Activated T-cell treated with anti-CD3 and anti-CD28 coated beads, Interleukin-2, amount 50 U/mL, for 24 hours (primary cell): ENCODE measurements at regions not wholly inside any gene's neighbourhood (a gene's known extent, or its start where the extent isn't known, plus 50 kb on each side); places are given as distances from the start of the nearest gene placed in this dataset.

ENCODE experiments used
- DNase-seq: peaks from one replicate; pipeline ENCODE4 v3.0.0-alpha.2; 2020
- H3K27ac Mint-ChIP-seq: 2 replicates; pipeline ENCODE4 v1.8.0; 2020; ENCODE audit warnings: mild to moderate bottlenecking, mixed read lengths
- H3K27me3 Mint-ChIP-seq: 2 replicates; pipeline ENCODE4 v1.8.0; 2020; ENCODE audit warnings: mixed read lengths
- H3K36me3 Mint-ChIP-seq: 2 replicates; pipeline ENCODE4 v1.8.0; 2020; ENCODE audit warnings: low read depth, mixed read lengths
- H3K4me1 Mint-ChIP-seq: 2 replicates; pipeline ENCODE4 v1.8.0; 2020; ENCODE audit warnings: low read depth, mixed read lengths
- H3K4me3 Mint-ChIP-seq: 2 replicates; pipeline ENCODE4 v1.8.0; 2020; ENCODE audit warnings: mild to moderate bottlenecking, moderate library complexity, mixed read lengths
- H3K9me3 Mint-ChIP-seq: 2 replicates; pipeline ENCODE4 v1.8.0; 2020; ENCODE audit warnings: mixed read lengths

DNA sequence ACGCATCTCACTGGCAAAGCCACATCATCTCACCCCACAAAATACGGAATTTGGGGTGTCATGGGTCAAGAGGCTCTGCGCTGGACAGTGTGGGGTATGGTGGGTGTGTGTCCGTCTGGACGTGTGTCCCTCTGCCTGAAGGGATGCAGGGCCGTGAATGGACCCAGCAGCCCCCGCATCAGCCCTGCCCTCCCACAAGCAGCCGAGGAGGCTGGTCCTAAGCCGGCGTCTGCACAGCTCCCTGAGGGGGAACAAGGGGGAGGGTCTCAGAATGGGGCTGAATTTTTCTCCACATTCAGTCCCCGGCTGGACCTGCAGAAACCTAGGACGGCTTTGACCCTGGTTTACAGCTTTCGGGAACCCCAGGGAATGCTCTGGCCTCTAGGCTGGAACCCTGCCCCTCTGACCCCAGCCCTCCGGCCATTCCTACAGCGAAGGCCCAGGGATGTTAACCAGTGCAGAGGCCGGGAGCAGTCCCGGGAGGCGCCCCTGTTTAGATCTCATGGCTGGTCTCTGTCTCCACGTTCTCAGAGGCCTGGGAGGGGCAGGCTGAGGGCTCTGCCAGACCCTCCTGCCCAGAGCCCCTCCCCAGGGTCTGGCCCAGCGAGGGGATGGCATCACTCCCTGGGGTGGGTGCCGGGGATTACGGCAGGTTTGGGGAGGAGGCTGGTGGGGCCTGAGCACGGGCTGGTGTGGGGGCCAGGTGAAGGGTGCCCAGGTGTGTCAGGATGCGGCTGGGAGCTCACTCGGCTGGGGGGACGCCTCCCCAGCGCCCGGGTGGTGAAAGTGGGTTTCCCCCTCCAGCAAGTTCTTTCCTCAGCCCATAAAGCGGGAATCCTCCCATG is 156.5 kb upstream of the C14orf180 start:
- Mint-ChIP-seq H3K9me3 (no peaks in the 10 kb centered on the region), H3K4me1 (no peaks in the 10 kb centered on the region), H3K36me3 (no peaks in the 10 kb centered on the region), H3K27ac (no peak overlapping the region), H3K27me3 (no peaks in the 10 kb centered on the region), H3K4me3 (no peak overlapping the region)
- no peak for DNase-seq

DNA sequence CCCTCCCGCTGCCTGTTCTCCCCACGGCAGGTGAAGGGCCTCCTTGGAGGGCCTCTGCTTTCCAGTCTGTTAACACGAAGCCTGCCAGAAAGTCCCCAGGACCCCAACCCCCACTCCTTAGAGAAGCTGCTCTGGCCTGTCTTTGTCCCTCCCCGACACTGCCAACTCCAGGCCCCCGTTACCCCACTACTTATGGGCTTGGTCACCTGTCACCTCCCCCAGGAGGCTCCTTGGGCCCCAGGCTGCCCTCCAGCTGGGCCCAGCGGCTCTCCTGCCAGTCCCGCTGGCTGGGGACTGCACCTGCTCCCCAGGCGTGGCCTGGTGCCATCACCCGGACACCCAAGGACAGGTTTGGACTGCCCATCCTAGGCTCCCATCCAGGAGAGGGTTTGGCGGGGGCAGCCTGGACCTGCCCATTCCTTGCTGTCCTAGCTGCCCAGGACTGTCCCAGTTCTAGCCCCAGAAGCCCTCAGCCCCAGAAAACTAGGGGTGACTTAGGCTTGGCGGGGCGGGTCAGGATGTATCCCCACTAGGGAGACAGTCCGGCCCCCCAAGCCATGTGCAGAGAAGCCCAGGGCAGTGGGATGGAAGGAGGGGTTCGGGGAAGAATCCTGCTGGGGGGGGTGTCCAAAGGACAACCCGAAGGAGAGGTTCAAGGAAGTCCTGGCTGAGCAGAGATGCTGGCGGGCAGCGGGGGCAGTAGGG is 155.7 kb upstream of the C14orf180 start:
- Mint-ChIP-seq H3K27me3 (no peaks in the 10 kb centered on the region), H3K27ac (no peak overlapping the region), H3K9me3 (no peaks in the 10 kb centered on the region), H3K4me3 (no peak overlapping the region), H3K36me3 (no peaks in the 10 kb centered on the region), H3K4me1 (no peaks in the 10 kb centered on the region)
- DNase-seq = peak; percentile 19

DNA sequence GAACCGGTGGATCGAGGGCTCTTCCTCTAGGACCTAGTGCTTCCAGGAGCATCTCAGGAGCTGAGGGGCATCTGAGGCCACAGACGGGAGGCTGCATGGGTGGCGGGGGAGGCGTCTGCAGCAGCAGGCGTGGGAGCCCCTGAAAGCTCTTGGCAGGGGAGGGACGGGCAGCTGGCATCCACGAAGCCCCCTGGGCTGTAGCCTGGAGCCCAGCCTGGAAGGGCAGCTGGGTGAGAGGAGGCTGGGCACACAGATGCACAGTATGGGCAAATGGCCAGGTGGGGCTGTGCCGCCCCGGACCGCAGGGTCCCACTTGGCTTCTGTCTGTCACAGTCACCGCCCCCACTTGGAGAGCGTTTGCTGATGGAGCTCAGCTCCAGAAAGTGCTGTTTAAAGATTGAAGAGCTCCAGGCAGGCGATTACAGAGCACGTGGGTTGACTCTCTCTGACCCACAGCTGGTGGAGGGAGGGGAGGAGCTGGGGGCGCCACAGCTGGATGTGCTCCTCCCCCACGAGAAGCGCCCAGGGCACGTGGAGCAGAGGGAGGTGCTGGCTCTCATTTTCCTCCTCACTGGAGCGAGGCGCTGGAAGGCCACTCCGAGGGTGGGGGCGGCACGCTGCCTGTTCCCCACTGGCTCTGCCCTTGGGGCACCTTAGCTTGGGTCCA is 155.0 kb upstream of the C14orf180 start:
- H3K27ac Mint-ChIP-seq = no peak overlapping the region
- H3K4me3 Mint-ChIP-seq = no peak overlapping the region
- H3K27me3 Mint-ChIP-seq = no peaks in the 10 kb centered on the region
- DNase-seq = peak; percentile 15
- no peaks in the 10 kb centered on the region for H3K4me1 Mint-ChIP-seq
- no peaks in the 10 kb centered on the region for H3K36me3 Mint-ChIP-seq
- no peaks in the 10 kb centered on the region for H3K9me3 Mint-ChIP-seq

DNA sequence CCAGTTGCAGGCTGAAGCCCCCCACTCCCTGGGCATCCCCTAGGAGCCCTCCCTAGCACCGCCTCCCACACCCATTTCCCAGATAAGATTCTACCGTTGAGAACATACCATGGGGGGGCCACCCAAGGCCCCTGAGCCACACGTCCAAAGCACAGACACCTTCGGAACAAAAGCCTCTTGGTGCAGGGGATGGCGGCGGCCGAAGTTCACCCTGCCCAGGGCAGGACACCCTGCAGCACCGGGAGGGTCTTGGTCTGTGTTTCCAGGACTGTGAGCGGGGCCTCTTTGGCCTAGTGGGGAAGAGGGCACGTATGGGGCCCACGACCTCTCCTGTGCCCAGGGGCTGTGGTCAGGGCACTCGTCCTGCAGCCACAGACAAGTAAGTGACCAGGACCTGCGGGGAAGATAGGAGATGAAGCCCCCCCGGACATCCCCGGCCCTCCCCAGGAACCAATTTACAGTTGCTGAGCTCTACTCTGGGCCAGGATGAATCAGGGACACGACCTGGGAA is 154.3 kb upstream of the C14orf180 start:
- Mint-ChIP-seq H3K4me3 (no peak overlapping the region), H3K36me3 (no peaks in the 10 kb centered on the region), H3K9me3 (no peaks in the 10 kb centered on the region), H3K4me1 (no peaks in the 10 kb centered on the region), H3K27me3 (no peaks in the 10 kb centered on the region), H3K27ac (no peak overlapping the region)
- no peak for DNase-seq

DNA sequence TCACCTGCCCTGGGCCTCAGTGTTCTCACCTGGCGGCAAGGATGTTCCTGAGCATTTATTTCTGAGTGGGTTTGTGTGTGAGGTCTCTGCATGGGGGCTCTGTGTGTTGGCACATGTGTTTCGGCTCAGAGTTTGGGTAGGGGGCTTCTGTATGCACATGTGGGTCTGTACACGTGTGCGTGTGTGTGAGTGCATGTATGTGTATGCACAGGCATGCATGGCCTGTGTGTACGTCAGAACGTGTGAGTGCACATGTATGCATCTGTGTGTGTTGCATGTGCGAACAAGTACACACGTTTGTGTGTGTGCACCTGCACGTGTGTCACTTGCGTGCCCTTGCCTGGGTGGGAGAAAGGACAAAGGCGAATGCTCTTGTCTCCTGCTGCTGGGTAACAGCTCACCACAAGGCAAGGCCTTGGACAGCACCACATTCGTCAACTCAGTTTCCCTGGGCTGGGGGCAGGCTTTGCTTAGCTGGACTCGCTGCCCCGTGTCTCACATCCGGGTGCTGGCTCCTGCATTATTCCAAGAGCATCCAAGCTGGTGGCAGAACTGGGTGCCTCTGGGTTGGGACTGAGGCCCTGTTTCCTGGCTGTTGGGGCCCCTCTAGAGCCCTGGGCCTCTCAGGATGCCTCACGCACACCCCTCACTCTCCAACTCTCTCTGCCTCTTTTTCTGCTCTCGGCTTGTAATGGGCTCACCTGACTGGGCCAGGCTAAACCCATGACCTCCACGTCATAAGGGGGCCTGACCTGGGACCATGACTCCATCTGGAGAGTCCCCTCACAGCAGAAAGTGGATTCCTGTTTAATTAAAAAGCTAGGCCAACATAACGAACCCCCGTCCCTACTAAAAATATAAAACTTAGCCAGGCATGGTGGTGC is 153.6 kb upstream of the C14orf180 start:
- H3K9me3 Mint-ChIP-seq = no peaks in the 10 kb centered on the region
- no peak overlapping the region for H3K4me3 Mint-ChIP-seq
- H3K27me3 Mint-ChIP-seq = no peaks in the 10 kb centered on the region
- no peak for DNase-seq
- no peak overlapping the region for H3K27ac Mint-ChIP-seq
- H3K4me1 Mint-ChIP-seq = no peaks in the 10 kb centered on the region
- H3K36me3 Mint-ChIP-seq = no peaks in the 10 kb centered on the region

DNA sequence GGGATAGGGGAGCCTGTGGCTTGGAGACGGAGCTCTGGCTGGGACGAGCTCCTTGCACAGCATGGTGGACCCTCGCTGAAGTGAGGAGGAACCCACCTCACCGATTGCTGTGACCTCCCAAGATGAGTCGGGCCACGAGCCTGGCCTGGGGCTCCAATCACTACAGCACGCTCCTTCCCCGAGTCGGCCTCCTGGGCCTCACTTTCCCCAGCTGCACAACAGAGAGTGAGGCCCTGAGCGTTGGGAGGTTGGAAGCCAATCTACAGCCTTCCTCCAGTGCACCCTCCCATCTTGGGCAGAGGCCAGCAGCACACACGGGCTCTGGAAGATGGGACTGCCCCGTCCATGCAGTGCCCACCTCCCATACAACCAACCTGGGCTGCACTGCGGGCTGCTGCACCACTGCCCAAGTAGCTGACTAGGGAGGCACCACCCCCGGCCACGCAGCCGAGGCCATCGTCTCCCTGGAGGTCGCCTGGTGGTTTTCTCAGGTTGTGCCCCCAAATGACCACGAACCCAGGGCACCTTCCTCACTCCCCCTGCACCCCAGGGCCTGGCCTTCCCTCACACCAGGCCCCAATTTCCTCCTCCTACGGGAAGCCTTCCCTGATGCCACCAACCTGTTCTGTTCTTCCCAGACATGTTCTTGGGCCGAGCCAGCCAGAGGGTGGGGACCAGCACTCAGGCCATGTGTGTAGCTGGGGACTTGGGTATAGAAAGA is 152.3 kb upstream of the C14orf180 start:
- H3K4me3 Mint-ChIP-seq = no peak overlapping the region
- H3K4me1 Mint-ChIP-seq = no peaks in the 10 kb centered on the region
- no peaks in the 10 kb centered on the region for H3K27me3 Mint-ChIP-seq
- no peaks in the 10 kb centered on the region for H3K36me3 Mint-ChIP-seq
- no peaks in the 10 kb centered on the region for H3K9me3 Mint-ChIP-seq
- DNase-seq = peak; percentile 15
- no peak overlapping the region for H3K27ac Mint-ChIP-seq

DNA sequence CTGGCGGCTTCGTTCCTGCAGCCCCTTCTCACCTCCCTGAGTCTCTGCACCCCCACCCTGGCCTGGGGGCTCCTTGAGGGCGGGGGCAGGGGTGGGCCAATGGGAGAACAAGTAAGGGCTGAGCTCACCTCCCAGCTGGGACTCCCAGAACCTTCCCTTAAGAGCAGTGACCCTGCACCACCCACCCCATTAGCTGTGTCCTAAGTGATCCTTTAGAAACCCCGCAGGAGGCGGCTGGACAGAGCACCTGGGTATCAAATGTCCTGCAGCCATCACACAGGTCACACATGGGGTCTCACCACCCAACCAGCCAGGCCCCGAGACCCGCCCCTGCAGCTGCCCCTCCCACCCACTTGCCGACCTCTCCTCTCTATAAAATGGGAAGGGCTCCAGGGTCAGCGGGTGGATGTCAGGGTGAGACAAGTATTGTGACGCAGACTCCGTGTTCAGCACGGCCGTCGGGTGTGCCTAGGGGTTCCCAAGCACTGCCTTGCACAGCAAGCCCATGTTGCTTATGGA is 151.2 kb upstream of the C14orf180 start:
- DNase-seq = no peak
- no peak overlapping the region for H3K27ac Mint-ChIP-seq
- H3K36me3 Mint-ChIP-seq = no peaks in the 10 kb centered on the region
- no peaks in the 10 kb centered on the region for H3K27me3 Mint-ChIP-seq
- H3K4me1 Mint-ChIP-seq = no peaks in the 10 kb centered on the region
- no peaks in the 10 kb centered on the region for H3K9me3 Mint-ChIP-seq
- no peak overlapping the region for H3K4me3 Mint-ChIP-seq

DNA sequence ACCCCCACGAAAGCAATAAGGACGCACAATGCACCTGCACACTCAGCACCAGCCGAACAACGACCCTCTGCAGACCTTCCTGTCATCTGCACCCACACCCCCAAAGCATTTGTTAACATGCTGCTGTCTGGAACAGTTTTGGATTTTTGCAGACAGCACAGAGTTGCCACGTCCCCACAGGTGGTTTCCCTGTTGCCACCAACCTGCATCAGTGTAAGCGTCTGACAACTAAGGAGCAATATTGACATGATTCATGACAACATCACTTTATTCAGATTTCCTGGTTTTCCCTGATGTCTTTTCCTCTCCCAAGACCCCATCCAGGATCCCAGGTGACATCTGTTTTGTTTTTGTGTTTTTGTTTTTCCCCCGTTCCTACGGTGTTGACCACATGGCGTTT is 150.7 kb upstream of the C14orf180 start:
- no peak for DNase-seq
- Mint-ChIP-seq H3K36me3 (no peaks in the 10 kb centered on the region), H3K4me1 (no peaks in the 10 kb centered on the region), H3K27me3 (no peaks in the 10 kb centered on the region), H3K4me3 (no peak overlapping the region), H3K9me3 (no peaks in the 10 kb centered on the region), H3K27ac (no peak overlapping the region)

DNA sequence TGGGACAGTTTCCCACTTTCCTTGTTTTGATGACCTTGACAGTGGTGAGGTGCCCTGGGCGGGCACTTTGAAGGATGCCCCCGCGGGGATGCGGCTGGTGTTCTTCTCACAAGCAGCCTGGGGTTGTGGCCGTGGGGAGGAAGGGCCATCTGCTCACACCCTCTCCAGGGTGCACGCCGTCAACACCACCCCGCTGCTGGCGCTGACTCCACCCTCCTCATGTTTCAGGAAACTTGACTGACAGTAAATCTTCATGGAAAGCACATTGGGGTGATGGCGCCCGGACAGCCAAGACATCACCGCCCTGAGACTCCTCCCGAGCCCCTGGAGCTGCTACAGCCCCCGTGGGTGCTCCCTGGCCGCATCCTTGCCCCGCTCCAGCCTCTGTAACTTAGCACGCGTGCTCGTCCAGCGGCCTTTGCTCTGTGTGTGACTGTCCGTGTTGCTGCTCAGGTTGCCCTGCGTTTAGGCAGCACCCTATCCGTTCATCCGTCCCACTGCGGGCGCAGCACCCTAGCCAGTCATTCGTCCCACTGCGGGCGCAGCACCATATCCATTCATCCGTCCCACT is 150.2 kb upstream of the C14orf180 start:
- Mint-ChIP-seq H3K9me3 (no peaks in the 10 kb centered on the region), H3K4me3 (no peak overlapping the region), H3K36me3 (no peaks in the 10 kb centered on the region), H3K4me1 (no peaks in the 10 kb centered on the region), H3K27ac (no peak overlapping the region), H3K27me3 (no peaks in the 10 kb centered on the region)
- DNase-seq = no peak

DNA sequence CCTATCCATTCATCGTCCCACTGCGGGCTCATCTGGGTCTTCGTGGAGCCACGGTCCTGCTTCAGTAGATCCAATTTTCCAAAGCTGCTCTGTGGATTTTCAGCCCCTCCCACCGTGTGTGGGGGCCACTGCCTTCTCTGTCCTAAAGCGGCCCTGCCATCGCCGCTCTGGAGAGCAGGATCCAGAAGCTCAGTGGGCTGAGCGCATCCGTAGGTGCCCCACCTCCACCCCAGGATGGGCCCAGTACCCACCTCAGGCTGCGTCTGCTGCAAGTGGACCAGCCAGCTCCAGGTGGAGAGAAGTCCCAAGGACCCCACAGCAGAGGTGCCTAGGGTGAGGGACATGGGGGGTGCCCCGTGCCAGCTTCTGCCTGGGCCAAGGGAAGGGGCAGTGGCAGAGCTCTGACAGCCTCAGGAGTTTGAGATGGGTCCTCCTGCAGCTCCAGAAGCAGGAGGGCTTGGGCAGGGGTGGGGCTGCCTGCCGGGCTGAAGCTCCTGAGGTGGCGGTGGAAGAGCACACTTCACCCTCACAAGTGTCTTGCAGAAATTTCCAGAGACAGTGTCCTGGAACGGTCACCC is 148.1 kb upstream of the C14orf180 start:
- peak; percentile 19 for DNase-seq
- Mint-ChIP-seq H3K36me3 (no peaks in the 10 kb centered on the region), H3K9me3 (no peaks in the 10 kb centered on the region), H3K27me3 (no peaks in the 10 kb centered on the region), H3K27ac (no peak overlapping the region), H3K4me3 (no peak overlapping the region), H3K4me1 (no peaks in the 10 kb centered on the region)

DNA sequence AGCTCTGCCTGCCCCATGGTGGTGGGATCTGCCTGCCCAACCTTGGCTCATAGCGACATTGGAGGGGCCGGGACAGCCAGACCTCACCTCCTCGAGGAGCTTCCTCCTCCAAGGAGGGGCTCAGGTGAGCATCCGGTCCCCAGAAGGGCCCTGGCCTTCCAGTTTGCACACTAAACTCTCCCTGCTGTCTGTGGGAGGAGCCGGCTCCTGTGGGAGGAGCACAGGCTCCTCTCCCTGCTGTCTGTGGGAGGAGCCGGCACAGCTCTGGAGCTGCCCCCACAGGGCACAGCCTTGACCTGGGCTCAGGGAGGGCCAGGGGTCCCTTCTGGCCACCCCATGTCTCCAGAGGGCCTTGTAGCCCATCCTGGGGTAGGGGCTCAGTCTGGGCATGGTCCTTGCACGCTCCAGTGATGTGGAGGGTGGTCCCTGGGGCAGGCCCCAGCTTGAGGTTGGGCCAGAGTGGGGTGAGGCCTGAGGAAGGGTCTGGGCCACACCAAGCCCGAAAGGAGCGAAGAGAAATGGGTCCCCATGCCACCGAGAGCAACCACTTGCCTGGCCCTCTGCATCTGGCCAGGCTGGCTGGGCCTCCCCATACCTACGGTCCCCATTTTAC is 147.5 kb upstream of the C14orf180 start:
- DNase-seq = peak; percentile 15
- Mint-ChIP-seq H3K27ac (no peak overlapping the region), H3K36me3 (no peaks in the 10 kb centered on the region), H3K9me3 (no peaks in the 10 kb centered on the region), H3K4me1 (no peaks in the 10 kb centered on the region), H3K27me3 (no peaks in the 10 kb centered on the region), H3K4me3 (no peak overlapping the region)

DNA sequence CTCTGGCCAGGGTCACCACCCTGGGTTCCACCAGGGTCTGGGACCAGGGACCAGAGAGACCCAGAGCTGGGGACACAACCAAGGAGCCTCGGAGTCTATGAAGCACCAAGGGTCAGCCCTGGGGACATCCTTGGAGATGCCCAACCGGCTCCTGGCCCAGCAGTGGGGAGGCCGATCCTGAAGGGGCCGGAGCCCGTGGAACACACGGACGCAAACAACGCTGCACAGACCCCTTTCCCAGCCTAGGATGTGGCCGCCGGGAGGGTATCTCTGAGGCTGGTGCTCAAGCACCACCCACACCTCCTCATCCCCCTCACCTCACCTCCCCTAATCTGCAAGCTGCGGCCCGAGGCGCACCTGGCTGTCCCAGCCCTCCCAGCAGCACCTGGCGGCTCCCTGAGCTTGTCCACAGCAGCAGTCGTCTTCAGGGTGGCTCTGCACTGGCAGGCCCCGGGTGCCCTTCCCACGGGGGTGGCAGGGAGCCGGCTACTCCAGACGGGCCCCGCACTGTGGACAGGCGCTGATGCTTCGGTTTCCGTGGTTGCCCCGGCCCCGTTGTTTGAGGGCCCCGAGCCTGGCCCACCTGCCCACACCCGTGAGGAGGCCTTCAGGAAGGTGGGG is 146.8 kb upstream of the C14orf180 start:
- no peak overlapping the region for H3K27ac Mint-ChIP-seq
- DNase-seq = peak; percentile 21

More for the DNA sequence above, 146.8 kb upstream of the C14orf180 start:
- H3K4me1 Mint-ChIP-seq = no peaks in the 10 kb centered on the region
- no peak overlapping the region for H3K4me3 Mint-ChIP-seq
- no peaks in the 10 kb centered on the region for H3K36me3 Mint-ChIP-seq
- H3K9me3 Mint-ChIP-seq = no peaks in the 10 kb centered on the region
- H3K27me3 Mint-ChIP-seq = no peaks in the 10 kb centered on the region
